Upper lobe of left lung (tissue), 6 donors: ENCODE measurements at regions not wholly inside any gene's neighbourhood (a gene's known extent, or its start where the extent isn't known, plus 50 kb on each side); places are given as distances from the start of the nearest gene placed in this dataset.

Experiments used
- ATAC-seq, 2 donors: fragments of 200-7000 bp; cut with Tn5 transposase; one replicate each; pipeline ENCODE4 v1.9.1; 2022; ENCODE audit warnings: mild to moderate bottlenecking in 2 of 2, moderate library complexity in 2 of 2; ENCODE audit not compliant: low FRiP score in 2 of 2
- DNase-seq, 2 donors: peaks; one replicate each; pipeline ENCODE4 v3.0.0-alpha.2; 2019 to 2020
- H3K27ac ChIP-seq, 4 donors: fragments of 200-600 bp; sonication (generic); one replicate each; pipeline ENCODE4 v1.5.1; 2016 to 2019
- H3K27me3 ChIP-seq, 4 donors: fragments of 200-600 bp; sonication (generic); one replicate each; pipeline ENCODE4 v1.5.1; 2017 to 2019
- H3K36me3 ChIP-seq, 4 donors: fragments of 200-600 bp; sonication (generic); one replicate each; pipeline ENCODE4 v1.5.1; 2016 to 2019
- H3K4me1 ChIP-seq, 4 donors: fragments of 200-600 bp; sonication (generic); one replicate each; pipeline ENCODE4 v1.5.1; 2018 to 2019
- H3K4me3 ChIP-seq, 4 donors: fragments of 200-600 bp; sonication (generic); one replicate each; pipeline ENCODE4 v1.5.1; 2017 to 2019; ENCODE audit warnings: mild to moderate bottlenecking in 2 of 4, moderate library complexity in 1 of 4
- H3K9me3 ChIP-seq, 4 donors: fragments of 200-600 bp; sonication (generic); one replicate each; pipeline ENCODE4 v1.5.1; 2018 to 2019
- CTCF ChIP-seq, 6 experiments: fragments of 450-650 bp in 4 of 6; fragments of 200-600 bp in 2 of 6; sonication (generic) in 2 of 6; IDR thresholded peaks; one replicate each; pipeline ENCODE4 v1.5.1; 2016 to 2019; ENCODE audit warnings: antibody characterized with exemption in 6 of 6
- EP300 ChIP-seq, 4 donors: sonication (generic); formaldehyde crosslinking; IDR thresholded peaks; one replicate each; pipeline ENCODE4 v1.5.1; 2017; ENCODE audit warnings: antibody characterized with exemption in 4 of 4, control low read depth in 2 of 4
- POLR2A ChIP-seq, 4 donors: fragments of 450-650 bp; IDR thresholded peaks; one replicate each; pipeline ENCODE4 v1.5.1; 2016 to 2017; ENCODE audit warnings: antibody characterized with exemption in 4 of 4, mild to moderate bottlenecking in 2 of 4
- POLR2AphosphoS5 ChIP-seq, 2 donors: sonication (generic); formaldehyde crosslinking; IDR thresholded peaks; one replicate each; pipeline ENCODE4 v1.5.1; 2017; ENCODE audit warnings: antibody characterized with exemption in 2 of 2
- WGBS, 2 donors: methylation state at CpG; one replicate each; pipeline ENCODE4 v1.1.5; 2017 to 2018; 5-methylcytosine and 5-hydroxymethylcytosine counted together
- donor health status: DM: no; HTN: no; CAD: no; lungs with moderate emphysema.
- donor health status: DM: no; HTN: yes; CAD: no; lungs with severe emphysema.

- H3K4me3 ChIP-seq, result no peak overlapping the region
- no peaks in the 10 kb centered on the region for H3K4me1 ChIP-seq
- ATAC-seq, result no peak
- 50 to 79% methylated on average over 3 of the region's 3 CpGs for WGBS, 2 donors
- no peak for DNase-seq
- H3K27me3 ChIP-seq, result no peaks in the 10 kb centered on the region
- TF ChIP-seq CTCF (IDR thresholded peaks at IDR 0.05) (no peak), POLR2AphosphoS5 (IDR thresholded peaks at IDR 0.05) (no peak), EP300 (IDR thresholded peaks at IDR 0.05) (no peak), POLR2A (IDR thresholded peaks at IDR 0.05) (no peak)
- H3K27ac ChIP-seq, result no peak overlapping the region
- H3K9me3 ChIP-seq, result no peaks in the 10 kb centered on the region
- no peaks in the 10 kb centered on the region for H3K36me3 ChIP-seq
Measured at GRCh38 chr6:141151710-141152417, 980.9 kb upstream of the GJE1 start.

GRCh38 chr6:141141870-141142269 is 990.9 kb upstream of the GJE1 start:
- no peak for TF ChIP-seq POLR2AphosphoS5 (IDR thresholded peaks at IDR 0.05)
- H3K9me3 ChIP-seq, result no peaks in the 10 kb centered on the region
- no peaks in the 10 kb centered on the region for H3K4me1 ChIP-seq
- ATAC-seq (no peak), DNase-seq (no peak)
- no peaks in the 10 kb centered on the region for H3K27me3 ChIP-seq
- no peaks in the 10 kb centered on the region for H3K36me3 ChIP-seq
- H3K4me3 ChIP-seq, result no peak overlapping the region
- H3K27ac ChIP-seq, result no peak overlapping the region
- WGBS, 2 donors, result 57 to 62% methylated on average over 2 of the region's 2 CpGs

- no peak for ATAC-seq
- Histone ChIP-seq H3K36me3 (no peaks in the 10 kb centered on the region), H3K4me3 (no peak overlapping the region), H3K27me3 (no peaks in the 10 kb centered on the region), H3K9me3 (no peaks in the 10 kb centered on the region), H3K4me1 (no peaks in the 10 kb centered on the region), H3K27ac (no peak overlapping the region)
- no peak for TF ChIP-seq POLR2AphosphoS5 (IDR thresholded peaks at IDR 0.05)
- TF ChIP-seq CTCF (IDR thresholded peaks at IDR 0.05), result no peak
- no peak for TF ChIP-seq POLR2A (IDR thresholded peaks at IDR 0.05)
- no peak for TF ChIP-seq EP300 (IDR thresholded peaks at IDR 0.05)
- no peak for DNase-seq
Measured at GRCh38 chr6:141140905-141141304, 991.8 kb upstream of the GJE1 start.

- TF ChIP-seq EP300 (IDR thresholded peaks at IDR 0.05) (no peak), CTCF (IDR thresholded peaks at IDR 0.05) (no peak)
- Histone ChIP-seq H3K27ac (no peak overlapping the region), H3K4me3 (no peak overlapping the region), H3K27me3 (no peaks in the 10 kb centered on the region), H3K4me1 (no peaks in the 10 kb centered on the region), H3K9me3 (no peaks in the 10 kb centered on the region), H3K36me3 (no peaks in the 10 kb centered on the region)
- no peak for ATAC-seq
- peak in 1 of 2 donors; percentile 57 for DNase-seq
- WGBS, 2 donors, result 91 to 93% methylated on average over 10 of the region's 10 CpGs
Measured at GRCh38 chr6:141139461-141139860, 993.3 kb upstream of the GJE1 start.

- Histone ChIP-seq H3K4me3 (no peak overlapping the region), H3K36me3 (no peaks in the 10 kb centered on the region), H3K9me3 (no peaks in the 10 kb centered on the region), H3K4me1 (no peaks in the 10 kb centered on the region), H3K27ac (no peak overlapping the region), H3K27me3 (no peaks in the 10 kb centered on the region)
- WGBS, 2 donors, result 70 to 73% methylated on average over 1 of the region's 1 CpG
- ATAC-seq, result no peak
- DNase-seq, result no peak
- TF ChIP-seq POLR2AphosphoS5 (IDR thresholded peaks at IDR 0.05) (no peak), POLR2A (IDR thresholded peaks at IDR 0.05) (no peak), EP300 (IDR thresholded peaks at IDR 0.05) (no peak), CTCF (IDR thresholded peaks at IDR 0.05) (no peak)
Measured at GRCh38 chr6:141134723-141135122, 998.0 kb upstream of the GJE1 start.
